ENCODE measurements at regions not wholly inside any gene's neighbourhood (a gene's known extent, or its start where the extent isn't known, plus 50 kb on each side); places are given as distances from the start of the nearest gene placed in this dataset.

DNA sequence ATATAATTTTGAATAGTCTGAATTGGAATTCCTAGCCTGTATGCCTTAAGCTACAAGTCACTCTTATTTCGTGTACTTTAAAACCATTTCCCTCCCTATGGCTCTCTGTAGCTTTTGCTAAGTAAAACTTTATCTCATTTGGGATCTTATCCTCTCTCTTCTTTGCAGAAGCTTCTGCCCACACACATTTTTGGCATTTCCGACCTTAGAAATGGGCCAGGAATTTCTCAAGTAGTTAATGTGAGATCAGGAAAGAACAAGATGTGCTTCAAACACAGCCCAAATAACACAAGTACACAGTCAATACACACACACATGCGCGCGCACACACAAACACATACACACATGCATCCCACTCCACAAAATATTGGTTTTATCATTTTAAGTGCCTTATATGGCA, 931.0 kb upstream of the MIR17HG start:
- H3K27me3 ChIP-seq = no peaks in the 10 kb centered on the region
- no peaks in the 10 kb centered on the region for H4K20me1 ChIP-seq (ENCODE audit: insufficient read depth, poor library complexity, severe bottlenecking)
- H3K36me3 ChIP-seq (replicated peaks; ENCODE audit: insufficient read depth, low read depth) = no peaks in the 10 kb centered on the region
- H3K27ac ChIP-seq = no peak overlapping the region
- H3K9me3 ChIP-seq (ENCODE audit: low read depth) = no peaks in the 10 kb centered on the region
- H3K4me2 ChIP-seq = no peak overlapping the region
- peaks cover 6% of the 10 kb centered on the region for H3K4me1 ChIP-seq (ENCODE audit: insufficient read depth)
- H2AFZ ChIP-seq = no peak overlapping the region
- 70% methylated on average over 5 of the region's 5 CpGs for WGBS (ENCODE audit: low lambda C conversion rate, missing lambda C conversion rate)
- TF ChIP-seq EZH2 (IDR thresholded peaks at IDR 0.05; ENCODE audit: borderline replicate concordance) = no peak
- no peak for TF ChIP-seq EZH2phosphoT487 (IDR thresholded peaks at IDR 0.05; ENCODE audit: low read depth, severe bottlenecking, unreplicated experiment)
- TF ChIP-seq, protein P1, sequence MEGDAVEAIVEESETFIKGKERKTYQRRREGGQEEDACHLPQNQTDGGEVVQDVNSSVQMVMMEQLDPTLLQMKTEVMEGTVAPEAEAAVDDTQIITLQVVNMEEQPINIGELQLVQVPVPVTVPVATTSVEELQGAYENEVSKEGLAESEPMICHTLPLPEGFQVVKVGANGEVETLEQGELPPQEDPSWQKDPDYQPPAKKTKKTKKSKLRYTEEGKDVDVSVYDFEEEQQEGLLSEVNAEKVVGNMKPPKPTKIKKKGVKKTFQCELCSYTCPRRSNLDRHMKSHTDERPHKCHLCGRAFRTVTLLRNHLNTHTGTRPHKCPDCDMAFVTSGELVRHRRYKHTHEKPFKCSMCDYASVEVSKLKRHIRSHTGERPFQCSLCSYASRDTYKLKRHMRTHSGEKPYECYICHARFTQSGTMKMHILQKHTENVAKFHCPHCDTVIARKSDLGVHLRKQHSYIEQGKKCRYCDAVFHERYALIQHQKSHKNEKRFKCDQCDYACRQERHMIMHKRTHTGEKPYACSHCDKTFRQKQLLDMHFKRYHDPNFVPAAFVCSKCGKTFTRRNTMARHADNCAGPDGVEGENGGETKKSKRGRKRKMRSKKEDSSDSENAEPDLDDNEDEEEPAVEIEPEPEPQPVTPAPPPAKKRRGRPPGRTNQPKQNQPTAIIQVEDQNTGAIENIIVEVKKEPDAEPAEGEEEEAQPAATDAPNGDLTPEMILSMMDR (IDR thresholded peaks at IDR 0.05; ENCODE audit: poor library complexity) = no peak
- H3K9me2 ChIP-seq (replicated peaks; ENCODE audit: insufficient read depth) = no peaks in the 10 kb centered on the region
- DNase-seq (ENCODE audit: low spot score) = no peak
- H3K79me2 ChIP-seq = no peaks in the 10 kb centered on the region
- no peak overlapping the region for H3K4me3 ChIP-seq

DNA sequence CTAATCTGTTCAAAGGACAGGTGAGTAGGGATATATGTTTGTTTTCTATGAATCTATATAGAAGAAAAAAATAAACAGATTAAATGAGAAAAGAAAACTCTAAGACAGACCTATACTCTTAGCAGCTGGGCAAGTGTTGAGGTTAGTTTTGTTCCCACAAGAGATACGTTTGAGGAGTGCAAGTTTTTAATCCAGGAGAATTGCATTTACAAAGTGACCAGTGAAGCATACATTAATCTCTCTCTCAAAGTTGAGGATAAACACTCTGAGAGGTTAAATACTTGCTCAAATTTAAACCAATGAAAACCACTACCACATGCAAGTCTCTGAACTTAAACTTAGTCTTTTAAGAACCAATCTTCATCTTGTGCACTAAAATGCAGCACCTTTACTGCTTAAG, 930.5 kb upstream of the MIR17HG start:
- H2AFZ ChIP-seq = no peak overlapping the region
- H4K20me1 ChIP-seq (ENCODE audit: insufficient read depth, poor library complexity, severe bottlenecking) = no peaks in the 10 kb centered on the region
- no peaks in the 10 kb centered on the region for H3K9me3 ChIP-seq (ENCODE audit: low read depth)
- H3K4me2 ChIP-seq = no peak overlapping the region
- H3K27ac ChIP-seq = no peak overlapping the region
- 65% methylated on average over 1 of the region's 1 CpG for whole genome bisulfite sequencing (ENCODE audit: low lambda C conversion rate, missing lambda C conversion rate)
- DNase-seq (ENCODE audit: low spot score) = no peak
- H3K79me2 ChIP-seq = no peaks in the 10 kb centered on the region
- H3K27me3 ChIP-seq = no peaks in the 10 kb centered on the region
- H3K9me2 ChIP-seq (replicated peaks; ENCODE audit: insufficient read depth) = no peaks in the 10 kb centered on the region
- H3K36me3 ChIP-seq (replicated peaks; ENCODE audit: insufficient read depth, low read depth) = no peaks in the 10 kb centered on the region
- H3K4me1 ChIP-seq (ENCODE audit: insufficient read depth) = peaks cover 6% of the 10 kb centered on the region
- H3K4me3 ChIP-seq = no peak overlapping the region
- TF ChIP-seq EZH2phosphoT487 (IDR thresholded peaks at IDR 0.05; ENCODE audit: low read depth, severe bottlenecking, unreplicated experiment) (no peak), EZH2 (IDR thresholded peaks at IDR 0.05; ENCODE audit: borderline replicate concordance) (no peak)
- TF ChIP-seq, protein P1 (IDR thresholded peaks at IDR 0.05; ENCODE audit: poor library complexity) = no peak

DNA sequence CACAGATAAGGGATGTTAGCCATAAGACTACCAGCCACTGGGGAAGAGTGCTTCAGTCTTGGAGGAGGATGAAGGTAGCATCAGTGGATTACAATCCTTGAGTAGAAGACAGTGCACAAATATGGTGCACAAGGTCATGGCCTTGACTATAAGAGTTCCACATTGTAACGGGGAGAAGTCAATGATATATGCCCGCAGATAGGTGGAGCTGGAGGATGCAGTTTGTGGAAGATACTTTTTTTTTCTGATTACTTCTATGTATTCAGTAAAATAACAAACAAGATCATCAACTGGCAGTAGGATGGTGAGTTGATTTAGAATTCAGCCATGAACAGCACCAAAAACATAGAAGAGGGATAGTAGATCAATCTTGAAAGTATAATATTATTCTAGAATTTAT, 926.8 kb upstream of the MIR17HG start:
- no peak for DNase-seq (ENCODE audit: low spot score)
- Histone ChIP-seq H3K27ac (no peak overlapping the region), H3K27me3 (no peaks in the 10 kb centered on the region), H3K4me1 (ENCODE audit: insufficient read depth) (peaks cover 6% of the 10 kb centered on the region), H3K36me3 (replicated peaks; ENCODE audit: insufficient read depth, low read depth) (no peaks in the 10 kb centered on the region), H3K4me3 (no peak overlapping the region), H2AFZ (no peak overlapping the region), H3K4me2 (no peak overlapping the region), H3K9me2 (replicated peaks; ENCODE audit: insufficient read depth) (no peaks in the 10 kb centered on the region), H3K9me3 (ENCODE audit: low read depth) (no peaks in the 10 kb centered on the region), H4K20me1 (ENCODE audit: insufficient read depth, poor library complexity, severe bottlenecking) (no peaks in the 10 kb centered on the region), H3K79me2 (no peaks in the 10 kb centered on the region)
- WGBS (ENCODE audit: low lambda C conversion rate, missing lambda C conversion rate) = 97% methylated on average over 2 of the region's 2 CpGs
- TF ChIP-seq, protein P1 (IDR thresholded peaks at IDR 0.05; ENCODE audit: poor library complexity) = no peak
- TF ChIP-seq EZH2phosphoT487 (IDR thresholded peaks at IDR 0.05; ENCODE audit: low read depth, severe bottlenecking, unreplicated experiment) (no peak), EZH2 (IDR thresholded peaks at IDR 0.05; ENCODE audit: borderline replicate concordance) (no peak)
